ENCODE measurements at regions not wholly inside any gene's neighbourhood (a gene's known extent, or its start where the extent isn't known, plus 50 kb on each side); places are given as distances from the start of the nearest gene placed in this dataset.

DNA sequence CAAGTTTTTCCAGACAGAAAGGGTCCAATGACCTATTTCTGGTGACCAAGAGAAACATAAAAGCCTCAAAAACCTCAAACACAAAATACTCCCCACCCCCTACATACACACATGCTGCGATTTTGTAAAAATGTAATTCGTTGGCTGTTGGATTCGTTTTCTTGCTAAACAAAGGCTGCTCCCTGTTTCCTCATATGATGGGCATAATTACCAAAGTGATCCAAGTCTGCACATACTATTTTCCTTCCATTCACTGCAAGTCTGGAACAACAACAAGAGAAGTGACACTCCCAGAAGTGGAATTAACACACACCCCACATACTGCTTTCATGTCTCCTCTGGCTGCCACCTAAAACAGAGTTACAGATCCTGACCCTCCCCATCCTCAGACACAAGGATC is 131.9 kb downstream of the RAP2A start:
- no peak for DNase-seq (ENCODE audit: low read depth, low spot score)
- CTCF ChIA-PET: no interaction called here
- Histone ChIP-seq H3K4me3 (ENCODE audit: low read depth, low read length) (no peak overlapping the region), H3K27ac (ENCODE audit: low read depth, low read length) (no peak overlapping the region), H3K9me3 (ENCODE audit: control insufficient read depth, insufficient read depth, low read length) (no peaks in the 10 kb centered on the region), H3K27me3 (ENCODE audit: control insufficient read depth, insufficient read depth, low read length) (peaks cover 9% of the 10 kb centered on the region)
- TF ChIP-seq, protein P1, sequence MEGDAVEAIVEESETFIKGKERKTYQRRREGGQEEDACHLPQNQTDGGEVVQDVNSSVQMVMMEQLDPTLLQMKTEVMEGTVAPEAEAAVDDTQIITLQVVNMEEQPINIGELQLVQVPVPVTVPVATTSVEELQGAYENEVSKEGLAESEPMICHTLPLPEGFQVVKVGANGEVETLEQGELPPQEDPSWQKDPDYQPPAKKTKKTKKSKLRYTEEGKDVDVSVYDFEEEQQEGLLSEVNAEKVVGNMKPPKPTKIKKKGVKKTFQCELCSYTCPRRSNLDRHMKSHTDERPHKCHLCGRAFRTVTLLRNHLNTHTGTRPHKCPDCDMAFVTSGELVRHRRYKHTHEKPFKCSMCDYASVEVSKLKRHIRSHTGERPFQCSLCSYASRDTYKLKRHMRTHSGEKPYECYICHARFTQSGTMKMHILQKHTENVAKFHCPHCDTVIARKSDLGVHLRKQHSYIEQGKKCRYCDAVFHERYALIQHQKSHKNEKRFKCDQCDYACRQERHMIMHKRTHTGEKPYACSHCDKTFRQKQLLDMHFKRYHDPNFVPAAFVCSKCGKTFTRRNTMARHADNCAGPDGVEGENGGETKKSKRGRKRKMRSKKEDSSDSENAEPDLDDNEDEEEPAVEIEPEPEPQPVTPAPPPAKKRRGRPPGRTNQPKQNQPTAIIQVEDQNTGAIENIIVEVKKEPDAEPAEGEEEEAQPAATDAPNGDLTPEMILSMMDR (IDR thresholded peaks at IDR 0.05; ENCODE audit: low read depth, low read length): no peak
- POLR2A ChIA-PET: no interaction called here

DNA sequence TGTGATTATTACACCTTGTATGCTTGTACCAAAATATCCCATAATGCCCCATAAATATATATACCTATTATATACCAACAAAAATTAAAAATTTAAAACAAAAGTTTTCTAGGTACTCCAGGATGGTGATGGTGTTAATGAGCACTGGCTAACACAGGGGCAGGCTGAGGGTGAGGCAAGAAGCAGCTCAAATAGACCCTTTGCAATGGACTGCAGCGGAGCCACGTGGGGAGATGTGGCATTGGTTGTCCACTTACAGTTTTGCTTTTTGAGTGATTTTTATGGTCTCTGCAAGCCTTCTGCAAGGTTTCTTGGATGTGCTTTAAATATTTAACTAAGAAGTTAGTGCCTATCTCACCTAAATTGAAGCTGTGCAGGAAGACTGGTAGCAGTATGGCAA is 132.9 kb downstream of the RAP2A start:
- no peaks in the 10 kb centered on the region for H3K9me3 ChIP-seq (ENCODE audit: control insufficient read depth, insufficient read depth, low read length)
- no peak overlapping the region for H3K4me3 ChIP-seq (ENCODE audit: low read depth, low read length)
- DNase-seq (ENCODE audit: low read depth, low spot score): no peak
- ChIA-PET POLR2A (no interaction called here), CTCF (no interaction called here)
- H3K27ac ChIP-seq (ENCODE audit: low read depth, low read length): no peak overlapping the region
- TF ChIP-seq, protein P1 (IDR thresholded peaks at IDR 0.05; ENCODE audit: low read depth, low read length): no peak
- peaks cover 9% of the 10 kb centered on the region for H3K27me3 ChIP-seq (ENCODE audit: control insufficient read depth, insufficient read depth, low read length)

DNA sequence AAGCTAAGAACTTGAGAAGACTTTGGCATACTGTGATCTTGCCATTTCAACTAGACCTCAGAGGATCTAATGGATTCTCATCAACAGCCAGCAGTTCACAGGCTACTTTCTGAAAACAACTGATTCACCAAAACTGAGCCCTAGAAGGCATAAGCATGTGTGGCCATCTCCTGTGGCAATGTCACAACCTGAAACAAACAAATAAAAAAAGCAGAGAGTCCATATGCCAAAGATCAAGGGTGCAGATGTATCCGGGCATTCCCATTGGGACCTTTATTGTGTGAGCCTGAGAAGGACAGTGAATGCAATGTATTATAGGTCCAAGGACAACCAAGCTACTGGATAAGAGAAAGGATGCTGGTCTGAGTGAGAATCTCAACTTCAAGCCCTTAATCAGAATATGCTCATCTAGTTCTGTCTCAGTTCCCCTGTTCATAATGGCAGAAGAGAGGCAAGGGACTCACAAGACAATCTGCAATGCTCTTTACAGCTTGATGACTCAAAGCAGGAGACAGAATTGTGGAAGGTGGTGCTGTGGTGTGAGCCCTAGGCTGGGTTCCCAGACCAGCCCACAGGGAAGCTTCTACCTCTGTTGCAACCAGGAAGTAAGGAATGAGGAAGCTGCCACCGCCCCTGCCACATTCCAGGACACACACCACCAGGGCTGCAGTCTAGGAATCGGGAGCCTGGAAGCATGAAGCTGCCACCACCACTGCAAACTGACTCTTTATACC is 133.7 kb downstream of the RAP2A start:
- Histone ChIP-seq H3K4me3 (ENCODE audit: low read depth, low read length) (no peak overlapping the region), H3K9me3 (ENCODE audit: control insufficient read depth, insufficient read depth, low read length) (no peaks in the 10 kb centered on the region), H3K27ac (ENCODE audit: low read depth, low read length) (no peak overlapping the region), H3K27me3 (ENCODE audit: control insufficient read depth, insufficient read depth, low read length) (peaks cover 9% of the 10 kb centered on the region)
- POLR2A ChIA-PET: no interaction called here
- no peak for DNase-seq (ENCODE audit: low read depth, low spot score)
- TF ChIP-seq, protein P1 (IDR thresholded peaks at IDR 0.05; ENCODE audit: low read depth, low read length): no peak
- CTCF ChIA-PET: no interaction called here

DNA sequence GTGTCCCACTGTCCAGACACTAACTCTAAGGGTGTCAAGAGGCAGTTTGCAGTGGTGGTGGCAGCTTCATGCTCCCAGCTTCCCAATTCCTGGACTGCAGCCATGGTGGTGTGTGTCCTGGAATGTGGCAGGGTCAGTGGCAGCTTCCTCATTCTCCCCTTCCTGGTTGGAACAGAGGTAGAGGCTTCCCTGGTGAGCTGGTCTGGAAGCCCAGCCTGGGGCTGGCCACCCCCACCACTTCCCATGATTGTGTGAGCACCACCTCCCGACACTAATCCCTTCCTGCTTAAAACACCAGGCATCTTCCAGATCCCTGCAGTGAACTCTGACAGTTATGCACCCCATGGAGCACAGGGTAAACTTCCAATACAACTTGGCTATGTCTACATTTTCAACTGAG is 134.9 kb downstream of the RAP2A start:
- ChIA-PET POLR2A (no interaction called here), CTCF (interaction anchor here (0.7 kb wide), 1 partner anchor 134 kb away, joined by 3 read pairs; no protein-coding TSS in a partner anchor)
- Histone ChIP-seq H3K4me3 (ENCODE audit: low read depth, low read length) (no peak overlapping the region), H3K27me3 (ENCODE audit: control insufficient read depth, insufficient read depth, low read length) (peaks cover 9% of the 10 kb centered on the region), H3K27ac (ENCODE audit: low read depth, low read length) (no peak overlapping the region), H3K9me3 (ENCODE audit: control insufficient read depth, insufficient read depth, low read length) (no peaks in the 10 kb centered on the region)
- DNase-seq (ENCODE audit: low read depth, low spot score): no peak
- TF ChIP-seq, protein P1 (IDR thresholded peaks at IDR 0.05; ENCODE audit: low read depth, low read length): no peak

DNA sequence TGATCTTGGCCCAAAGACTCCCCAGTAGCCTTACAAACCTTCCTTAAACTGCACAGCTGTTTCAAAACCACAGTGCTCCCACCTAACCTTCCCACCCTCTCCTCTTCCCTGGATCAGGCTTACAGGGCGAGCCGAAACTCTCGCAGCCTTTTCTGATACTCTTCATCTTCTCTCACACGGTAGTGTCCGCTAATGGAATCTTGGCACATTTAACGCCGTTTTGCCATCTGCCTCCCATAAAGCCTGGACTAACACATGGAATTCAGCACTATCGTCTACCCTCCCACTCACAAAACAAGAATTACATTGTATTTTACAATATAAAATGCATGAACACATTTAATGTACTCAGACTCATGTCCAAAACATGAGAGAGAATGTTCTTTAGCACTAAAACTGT is 135.9 kb downstream of the RAP2A start:
- Histone ChIP-seq H3K27ac (ENCODE audit: low read depth, low read length) (no peak overlapping the region), H3K4me3 (ENCODE audit: low read depth, low read length) (no peak overlapping the region), H3K9me3 (ENCODE audit: control insufficient read depth, insufficient read depth, low read length) (no peaks in the 10 kb centered on the region), H3K27me3 (ENCODE audit: control insufficient read depth, insufficient read depth, low read length) (peaks cover 9% of the 10 kb centered on the region)
- no peak for DNase-seq (ENCODE audit: low read depth, low spot score)
- ChIA-PET POLR2A (no interaction called here), CTCF (interaction anchor here (0.7 kb wide), 2 partner anchors 460 to 1335 kb away, joined by 3 read pairs; no protein-coding TSS in a partner anchor)
- TF ChIP-seq, protein P1 (IDR thresholded peaks at IDR 0.05; ENCODE audit: low read depth, low read length): no peak

All from AG04450 (cell line).